NOMO-1 treated with dmso at 0.1 percent for 144 hours (cell line): ENCODE measurements at regions not wholly inside any gene's neighbourhood (a gene's known extent, or its start where the extent isn't known, plus 50 kb on each side); places are given as distances from the start of the nearest gene placed in this dataset.

Experiments used
- DNase-seq: peaks from one replicate; lab custom pipeline; 2025; ENCODE audit not compliant: unreplicated experiment; lab: John Stamatoyannopoulos, UW

GRCh38 chr3:101085752-101086151 lies 92.5 kb upstream of the ABI3BP start:
- DNase-seq: no peak

DNA sequence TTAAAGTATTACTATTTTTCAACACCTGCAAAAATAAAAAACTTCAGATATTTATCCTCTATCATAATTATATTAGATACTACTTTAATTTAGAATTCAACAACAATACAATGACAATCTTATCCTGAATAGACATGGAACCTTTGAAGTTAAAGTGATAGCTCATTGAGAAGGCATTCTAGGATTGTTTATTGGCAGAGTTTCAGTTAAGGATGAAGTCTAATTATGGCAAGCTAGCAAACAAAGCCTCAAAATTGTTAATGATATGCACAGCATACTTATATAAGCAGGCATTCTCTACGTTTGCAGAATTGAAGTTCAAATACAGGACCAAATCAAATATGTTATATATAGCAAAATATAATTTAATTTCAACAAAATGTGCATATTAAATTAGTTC lies 91.2 kb upstream of the ABI3BP start:
- DNase-seq: no peak

DNA sequence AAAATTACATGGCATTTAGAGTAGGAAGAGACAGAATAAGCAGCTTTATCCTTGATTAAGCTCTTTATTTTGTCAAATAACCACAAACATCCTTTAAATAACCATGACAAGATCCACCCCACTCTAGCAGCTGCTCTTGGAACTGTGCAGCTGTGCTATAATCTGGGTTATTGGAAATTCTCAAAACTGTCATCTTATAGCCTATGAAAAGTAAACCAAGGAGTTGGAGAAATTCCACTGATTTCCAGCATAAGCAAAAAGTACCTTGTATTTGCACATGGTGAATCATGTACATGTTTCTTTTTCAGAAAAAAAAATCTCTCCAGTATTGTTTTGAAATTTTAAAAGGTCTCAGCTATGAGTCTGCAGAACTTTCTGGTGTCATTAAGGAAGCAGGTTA lies 88.8 kb upstream of the ABI3BP start:
- no peak for DNase-seq

- DNase-seq: no peak
These were observed 88.2 kb upstream of the ABI3BP start for GRCh38 chr3:101081446-101081845.

DNA sequence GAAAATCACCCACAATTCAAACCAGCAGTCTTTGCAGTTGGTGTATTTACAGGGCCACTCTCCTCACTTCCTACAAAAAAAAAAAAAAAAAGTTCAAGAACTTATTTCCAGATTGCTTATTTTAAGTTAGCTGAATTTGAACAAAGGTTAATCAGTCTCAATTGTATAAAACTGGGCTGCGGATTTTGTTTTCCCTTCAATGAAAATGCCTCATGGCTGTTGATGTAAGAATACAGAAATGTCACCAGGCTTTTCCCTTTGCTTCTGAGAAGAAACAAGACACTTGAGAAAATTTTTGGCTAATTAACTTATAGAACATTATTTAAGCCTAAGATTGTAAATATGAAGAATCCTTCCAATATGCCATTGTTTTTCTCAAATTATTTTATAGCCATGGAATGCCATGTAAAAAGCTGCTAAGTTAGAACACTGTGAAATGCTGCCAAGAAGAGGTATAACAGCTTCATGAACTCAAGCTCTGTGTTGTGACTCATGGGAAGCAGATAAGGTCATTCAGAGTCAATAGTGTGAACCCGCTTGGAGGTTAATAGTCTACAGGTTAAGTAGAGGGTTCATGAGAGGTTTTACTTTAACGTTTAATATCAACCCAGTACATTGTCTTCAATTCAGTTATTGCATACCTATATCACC lies 84.3 kb upstream of the ABI3BP start:
- DNase-seq: no peak

DNA sequence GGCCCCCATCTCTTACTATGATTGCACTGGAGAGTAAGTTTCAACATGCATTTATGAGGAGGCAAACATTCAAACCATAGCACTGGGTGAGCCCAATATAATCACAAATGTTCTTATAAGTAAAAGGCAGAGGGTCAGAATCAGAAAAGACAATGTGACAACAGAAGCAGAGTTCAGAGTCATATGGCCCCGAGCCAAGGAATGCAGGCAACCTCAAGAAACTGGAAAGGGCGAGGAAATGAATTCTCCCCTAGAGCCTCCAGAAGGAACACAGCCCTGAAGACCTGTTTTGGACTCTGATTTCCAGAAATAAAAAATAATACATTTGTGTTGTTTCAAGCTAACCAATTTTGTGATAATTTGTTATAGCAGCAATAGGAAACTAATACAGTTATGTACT lies 81.3 kb upstream of the ABI3BP start:
- DNase-seq: no peak

DNA sequence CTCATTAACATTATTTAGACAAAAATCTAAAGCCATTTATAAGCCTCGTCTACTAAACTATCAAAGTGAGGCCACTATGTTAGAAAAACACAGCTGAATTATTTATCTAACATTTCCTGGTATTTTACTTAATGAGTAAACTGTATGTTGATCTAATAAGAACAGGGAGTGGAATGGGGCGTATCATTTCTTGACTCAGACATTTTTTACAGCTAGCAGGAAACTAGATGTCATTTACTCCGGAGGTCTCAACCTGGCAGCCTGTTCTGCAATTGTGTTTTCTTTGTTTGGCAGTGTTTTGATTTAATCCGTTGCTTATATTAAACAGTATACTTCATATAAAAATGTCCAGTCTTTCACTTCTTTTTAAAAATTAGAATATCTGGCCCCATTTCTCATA lies 79.1 kb upstream of the ABI3BP start:
- DNase-seq: no peak

DNA sequence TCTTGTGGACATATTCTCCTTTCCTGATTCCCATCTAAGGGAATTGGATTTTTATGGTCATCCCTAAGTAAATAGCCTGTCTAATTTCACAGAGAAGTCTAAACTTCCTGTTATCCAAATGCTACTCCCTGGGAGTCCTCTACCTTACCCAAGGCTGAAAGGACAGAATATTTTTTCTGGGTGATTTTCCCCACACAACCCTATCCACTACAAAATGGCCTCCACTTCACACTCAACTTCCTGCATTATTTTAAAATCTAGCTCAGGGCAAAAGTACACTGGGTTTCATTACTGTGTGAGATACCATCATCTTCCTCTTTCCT lies 77.5 kb upstream of the ABI3BP start:
- DNase-seq: no peak

DNA sequence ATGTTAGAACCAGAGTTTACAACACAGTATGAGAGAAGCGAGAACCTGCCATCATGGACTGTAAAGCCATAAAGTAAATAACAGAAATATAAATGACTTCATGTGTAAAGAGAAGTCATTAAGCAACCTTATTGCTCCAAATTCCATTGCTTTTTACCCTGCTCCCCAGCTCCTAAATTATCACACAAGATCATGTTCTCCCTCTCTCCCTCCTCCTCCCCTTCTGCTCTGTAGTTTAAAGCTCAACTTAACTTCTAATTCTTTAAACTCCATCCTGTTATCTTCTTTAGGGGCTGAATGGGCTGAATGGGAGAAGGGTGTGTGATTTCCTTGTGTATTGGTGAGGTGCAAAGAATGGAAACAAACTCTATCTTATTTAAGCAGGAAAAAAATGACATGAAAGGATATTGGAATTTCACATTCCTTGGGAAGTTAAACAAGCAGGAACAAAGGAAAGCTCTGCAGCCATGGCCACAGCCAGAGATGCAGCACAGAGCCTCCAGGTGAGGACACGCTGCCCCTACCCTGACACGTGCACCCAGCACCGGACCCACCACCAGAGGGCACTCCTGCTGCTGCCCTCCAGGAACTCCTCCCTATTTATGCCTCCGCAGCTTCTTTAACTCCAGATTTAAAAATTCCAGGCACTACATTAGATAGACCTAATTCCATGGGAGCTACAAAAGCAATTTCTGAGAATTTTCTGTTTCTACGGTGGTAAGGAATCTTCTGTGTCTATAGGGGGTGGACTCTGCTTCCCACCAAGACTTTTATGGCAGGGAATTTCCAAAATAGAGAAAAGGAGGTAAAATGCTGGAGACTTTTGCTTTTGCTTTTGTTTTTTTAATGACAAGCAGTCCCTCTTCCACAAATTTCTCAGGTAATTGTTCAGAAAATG lies 76.9 kb upstream of the ABI3BP start:
- DNase-seq: peak; percentile 48

DNA sequence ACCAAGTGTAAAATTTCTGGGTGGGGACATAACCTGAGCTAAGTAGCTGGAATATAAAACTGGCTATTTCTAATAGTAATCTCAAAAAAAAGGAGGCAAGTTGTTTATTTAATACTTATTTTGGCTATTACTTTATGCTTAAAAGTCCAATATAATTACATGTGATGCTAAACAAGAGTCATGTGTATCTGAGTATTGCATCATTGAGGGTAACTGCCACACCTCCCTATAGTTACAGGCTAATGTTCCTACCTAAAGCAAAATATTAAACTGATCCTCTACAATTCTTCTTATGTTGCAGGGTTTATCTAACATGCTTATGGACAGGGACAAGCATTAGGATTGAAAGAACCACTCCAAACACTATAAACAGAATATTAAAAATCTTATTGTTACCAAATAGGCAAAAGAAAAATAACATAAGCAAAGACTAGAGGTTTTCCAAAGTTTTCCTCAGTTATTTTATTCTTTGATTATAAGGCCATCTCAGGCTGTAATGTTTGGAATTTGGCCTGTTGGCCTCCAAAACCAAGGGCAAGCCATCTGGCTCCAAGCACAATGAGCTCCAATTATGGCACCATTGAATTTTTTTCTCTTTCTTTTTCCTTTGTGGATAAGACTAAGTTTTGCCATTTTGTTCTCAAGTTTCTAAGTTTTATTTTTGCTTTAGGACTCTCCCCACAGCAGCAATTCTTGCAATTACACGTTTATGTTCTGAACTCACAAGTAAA lies 75.8 kb upstream of the ABI3BP start:
- DNase-seq: no peak

DNA sequence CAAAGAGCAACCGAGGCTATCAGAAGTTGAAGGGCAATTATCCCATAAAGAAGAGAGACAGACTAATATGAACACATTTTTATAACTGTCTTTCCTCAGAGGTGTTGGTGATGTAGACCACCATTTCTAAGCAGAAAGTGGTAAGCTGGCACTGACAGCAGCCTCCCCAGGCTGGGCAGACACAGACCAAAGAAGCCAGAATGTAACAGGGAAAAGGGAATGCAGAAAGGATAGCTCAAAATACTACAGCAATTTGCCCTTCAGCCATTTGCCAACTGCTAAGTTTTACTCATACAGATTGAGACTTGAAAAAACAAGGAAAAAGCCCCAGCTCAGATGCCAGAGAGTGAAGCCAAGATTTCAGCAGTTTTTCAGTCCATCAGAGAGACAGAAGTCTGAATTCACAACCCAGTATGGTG lies 73.5 kb upstream of the ABI3BP start:
- no peak for DNase-seq

DNA sequence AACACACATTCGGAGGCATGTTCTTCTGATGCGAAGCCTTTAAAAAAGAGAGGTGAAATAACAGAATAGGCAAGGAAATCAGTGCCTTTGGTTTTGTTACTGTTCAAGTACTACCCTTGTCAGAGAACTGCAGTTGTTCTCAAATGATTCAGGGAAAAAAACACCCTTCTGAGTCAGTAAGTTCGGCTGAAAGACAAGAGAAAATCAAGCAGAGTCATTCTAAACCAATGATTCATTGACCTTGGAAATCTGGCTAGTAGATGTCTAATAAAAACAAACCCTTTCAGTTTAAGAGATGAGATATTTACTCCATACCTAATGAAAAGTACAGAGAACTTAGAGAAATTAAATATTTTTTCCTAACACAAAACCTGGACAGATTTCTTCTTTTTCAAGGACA lies 72.7 kb upstream of the ABI3BP start:
- DNase-seq: no peak

DNA sequence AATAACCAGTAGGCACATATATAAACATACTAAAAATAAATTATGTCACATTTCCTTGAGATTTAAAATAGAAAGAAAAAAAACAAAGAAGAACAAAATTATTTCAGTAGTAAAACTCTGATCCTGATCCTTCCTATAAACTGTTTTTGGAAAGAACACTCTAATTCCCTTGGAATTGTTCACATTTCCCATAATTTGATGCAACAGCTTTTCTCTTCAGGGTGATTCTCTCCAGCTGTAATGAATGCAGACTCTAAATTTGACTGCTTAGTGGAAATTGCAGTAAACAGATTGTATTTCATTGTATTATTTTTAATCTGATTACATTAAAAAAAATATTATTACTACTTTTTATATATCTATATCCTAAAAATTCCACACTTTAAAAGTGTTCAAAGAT lies 70.2 kb upstream of the ABI3BP start:
- DNase-seq: no peak

DNA sequence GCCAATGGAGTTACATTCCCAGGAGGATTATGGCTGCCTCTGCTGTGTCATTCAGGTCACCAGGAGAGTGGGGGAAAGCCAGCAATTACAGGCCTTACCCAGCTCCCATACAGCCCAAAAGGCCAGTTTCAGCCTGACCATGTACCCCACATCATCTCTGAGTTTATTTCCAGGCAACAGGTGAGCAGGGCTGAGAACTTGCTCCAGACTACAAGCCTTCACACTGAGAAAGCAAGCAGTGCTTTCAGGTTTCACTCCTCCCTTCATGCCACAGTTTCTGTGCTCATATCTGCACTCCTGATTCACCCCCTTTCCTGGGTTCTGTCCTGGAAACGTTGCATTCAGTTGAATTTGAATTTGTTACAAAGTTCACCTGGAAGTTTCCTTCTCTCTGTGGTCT lies 68.1 kb upstream of the ABI3BP start:
- no peak for DNase-seq

GRCh38 chr3:101050866-101051265 lies 57.6 kb upstream of the ABI3BP start:
- DNase-seq: no peak

- no peak for DNase-seq
These were observed 56.8 kb upstream of the ABI3BP start for GRCh38 chr3:101050046-101050445.

DNA sequence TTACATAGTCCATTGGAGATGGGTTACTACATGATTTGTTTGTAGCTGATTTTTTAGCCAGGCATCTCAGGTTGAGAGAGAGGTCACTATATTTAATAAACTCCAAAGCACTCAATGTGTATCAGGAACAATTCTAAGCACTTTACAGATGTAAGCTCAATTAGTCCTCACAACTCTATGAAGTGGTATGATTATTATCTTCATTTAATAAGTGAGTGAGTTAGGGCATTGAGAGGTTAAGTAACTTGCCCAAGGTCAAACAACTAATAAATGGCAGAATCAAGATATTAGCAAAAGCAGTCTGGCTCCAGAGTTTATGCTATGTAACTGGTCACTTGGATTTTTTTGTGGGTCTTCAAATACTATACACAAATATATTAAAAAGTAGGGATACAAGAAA lies 56.3 kb upstream of the ABI3BP start:
- DNase-seq: no peak

DNA sequence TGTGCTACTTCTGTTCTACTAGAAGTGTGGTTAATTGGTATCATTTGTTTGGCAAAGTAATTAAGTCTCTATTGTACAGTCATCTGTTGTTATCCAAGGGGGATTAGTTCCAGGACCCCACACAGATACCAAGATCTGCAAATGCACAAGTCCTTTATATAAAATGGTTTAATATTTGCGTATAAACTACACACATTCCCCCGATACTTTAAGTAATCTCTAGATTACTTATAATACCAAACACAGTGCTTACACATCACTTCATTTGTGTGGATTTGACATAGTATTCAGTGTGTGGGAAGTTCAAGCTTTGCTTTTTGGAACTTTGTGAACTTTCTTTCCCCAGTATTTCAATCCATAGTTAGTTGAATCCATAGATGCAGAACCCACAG lies 50.5 kb upstream of the ABI3BP start:
- no peak for DNase-seq

- DNase-seq: no peak
These were observed 49.9 kb upstream of the ABI3BP start for GRCh38 chr3:101042996-101043686.
